HG02623 (cell line): ENCODE measurements at regions not wholly inside any gene's neighbourhood (a gene's known extent, or its start where the extent isn't known, plus 50 kb on each side); places are given as distances from the start of the nearest gene placed in this dataset.

Experiments
- ATAC-seq: cut with Tn5 transposase; IDR thresholded peaks from one replicate; pipeline ENCODE4 v1.9.1; 2021; ENCODE audit warnings: moderate library complexity; ENCODE audit not compliant: unreplicated experiment

DNA sequence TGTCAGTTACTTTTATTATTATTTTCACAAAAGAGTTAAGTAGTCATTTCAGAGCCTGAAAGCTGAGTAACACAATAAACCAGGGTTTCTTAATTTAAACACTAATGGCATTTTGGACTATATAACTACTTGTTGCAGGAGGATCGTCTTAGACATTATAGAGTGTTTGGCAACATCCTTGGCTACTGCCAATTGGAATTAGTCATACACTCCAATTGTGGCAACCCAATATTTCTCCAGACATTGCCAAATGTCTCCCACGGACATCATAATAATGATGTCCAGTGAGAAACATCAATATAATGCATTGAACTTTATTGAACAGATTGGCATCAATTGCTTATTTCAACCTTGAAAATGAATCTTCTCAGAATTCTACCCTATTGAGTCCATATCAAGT is 441.9 kb upstream of the ADGRL4 start:
- no peak for ATAC-seq

DNA sequence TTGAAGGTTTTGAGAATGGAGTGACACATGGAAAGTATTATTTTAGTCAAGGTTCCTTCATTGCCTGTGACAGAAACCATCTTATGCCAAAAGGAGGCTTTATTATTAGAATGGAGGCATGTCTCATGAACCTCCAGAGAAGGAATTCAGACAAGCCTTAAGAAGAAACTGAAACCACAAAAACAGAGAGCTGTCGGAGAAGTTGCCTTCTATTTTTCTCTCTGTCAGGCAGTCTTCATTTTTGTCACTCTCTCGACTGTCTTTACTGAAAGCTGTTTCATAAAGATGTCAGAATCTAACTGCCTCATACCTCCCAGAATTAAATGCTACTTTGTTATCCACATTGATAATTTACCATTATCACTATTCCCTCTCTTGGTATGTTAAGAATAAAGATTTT is 434.7 kb upstream of the ADGRL4 start:
- no peak for ATAC-seq

DNA sequence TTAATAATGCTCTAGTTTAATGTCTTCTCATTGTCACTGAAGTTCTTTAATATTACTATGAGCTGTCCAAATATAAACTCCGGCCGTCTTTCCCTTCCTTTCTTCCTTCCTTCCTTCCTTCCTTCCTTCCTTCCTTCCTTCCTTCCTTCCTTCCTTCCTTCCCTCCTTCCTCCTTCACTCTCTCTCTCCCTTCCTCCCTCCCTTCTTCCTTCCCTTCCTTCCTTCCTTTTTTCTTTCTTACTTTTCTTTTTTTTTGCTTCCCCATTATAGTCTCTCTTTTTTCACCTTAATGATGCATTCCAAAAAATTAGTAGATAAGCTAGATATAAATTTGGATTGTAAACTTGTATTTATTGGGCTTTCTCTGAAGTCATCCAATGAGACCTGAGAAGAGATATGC is 431.0 kb upstream of the ADGRL4 start:
- no peak for ATAC-seq

DNA sequence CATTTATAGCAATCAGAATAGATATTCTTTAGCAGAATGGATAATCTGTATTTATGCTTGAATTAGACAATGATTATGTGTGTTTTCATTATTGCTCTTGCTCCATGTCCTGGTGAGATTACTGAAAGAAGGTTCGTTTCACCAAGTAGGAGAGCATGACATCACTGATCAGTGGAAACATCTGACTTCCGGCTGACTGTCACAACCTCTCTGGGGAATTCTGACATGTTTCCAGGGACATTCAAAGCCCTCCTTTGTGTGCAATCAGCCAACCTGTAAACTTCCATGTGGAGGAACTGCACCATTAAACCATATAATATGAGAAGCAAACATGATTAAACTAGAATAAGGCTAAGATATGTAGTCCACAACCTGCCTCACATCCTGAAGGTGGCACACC is 424.8 kb upstream of the ADGRL4 start:
- ATAC-seq, result no peak

DNA sequence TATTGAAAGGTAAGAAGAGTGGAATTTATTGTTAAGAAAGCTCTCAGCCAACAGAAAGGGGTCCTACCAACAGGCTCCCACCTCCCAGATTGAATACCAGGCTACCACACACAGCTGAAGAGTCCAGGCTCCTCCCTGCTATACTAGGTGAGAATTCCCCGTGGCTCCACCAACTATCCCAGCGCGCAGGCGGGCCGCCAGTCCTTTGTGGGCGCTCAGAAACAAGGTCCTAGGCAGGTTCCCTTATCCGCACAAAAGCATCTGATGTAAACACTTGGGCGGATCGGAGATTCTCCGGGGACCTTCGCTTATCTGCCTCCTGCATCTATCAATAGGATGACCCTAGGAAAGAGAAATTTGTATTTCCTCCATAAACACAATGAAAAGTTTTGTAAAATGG is 423.9 kb upstream of the ADGRL4 start:
- ATAC-seq, result no peak

DNA sequence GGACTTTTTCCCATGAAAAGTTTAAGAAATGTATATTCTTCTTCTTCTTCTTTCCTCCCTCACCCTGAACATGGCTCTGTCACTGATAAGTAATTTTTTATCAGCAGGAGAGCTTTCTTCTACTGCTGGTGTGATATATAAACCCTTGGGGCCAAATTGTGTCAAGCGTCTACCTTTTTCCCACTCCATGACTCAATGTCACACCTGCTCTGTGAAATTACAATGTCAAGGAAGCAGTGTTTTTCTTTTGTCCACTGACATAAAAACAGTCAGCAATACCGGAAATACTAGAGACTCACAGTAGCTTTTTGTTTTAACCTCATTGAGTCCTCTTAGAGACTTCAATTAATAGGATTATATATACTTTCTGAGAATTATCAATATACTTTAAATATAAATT is 416.2 kb upstream of the ADGRL4 start:
- no peak for ATAC-seq

DNA sequence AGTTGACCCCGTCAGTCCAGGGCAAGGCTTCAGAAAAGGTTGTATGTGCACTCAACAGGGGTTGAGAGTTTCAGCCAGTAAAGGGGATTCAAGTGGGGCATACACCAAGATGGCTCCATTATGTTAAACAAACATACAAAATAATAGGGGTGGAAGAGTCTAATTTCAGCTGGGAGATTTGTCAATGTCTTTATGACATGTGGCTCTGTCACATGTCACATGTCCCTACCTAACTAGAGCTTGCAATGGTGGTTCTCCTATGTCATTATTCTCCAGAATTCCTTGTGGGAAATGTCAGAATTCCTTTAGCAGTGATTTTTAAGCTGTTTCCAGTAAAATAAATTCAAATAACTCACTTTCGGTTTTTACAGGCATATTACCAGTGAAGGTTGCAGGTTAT is 392.0 kb upstream of the ADGRL4 start:
- ATAC-seq, result no peak

DNA sequence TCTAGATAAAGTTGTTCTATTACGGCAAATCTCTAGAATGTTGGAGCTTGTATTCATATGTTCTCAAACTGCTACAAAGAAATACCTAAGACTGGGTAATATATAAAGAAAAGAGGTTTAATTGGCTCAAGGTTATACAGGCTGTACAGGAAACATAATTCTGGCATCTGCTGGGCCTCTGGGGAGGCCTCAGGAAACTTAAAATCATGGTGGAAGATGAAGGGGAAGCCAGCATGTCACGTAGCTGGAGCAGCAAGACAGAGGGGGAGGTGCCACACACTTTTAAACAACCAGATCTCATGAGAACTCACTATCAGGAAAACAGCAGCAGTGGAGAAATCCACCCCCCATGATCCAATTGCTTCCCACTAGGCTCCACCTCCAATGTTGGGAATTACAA is 390.4 kb upstream of the ADGRL4 start:
- no peak for ATAC-seq

DNA sequence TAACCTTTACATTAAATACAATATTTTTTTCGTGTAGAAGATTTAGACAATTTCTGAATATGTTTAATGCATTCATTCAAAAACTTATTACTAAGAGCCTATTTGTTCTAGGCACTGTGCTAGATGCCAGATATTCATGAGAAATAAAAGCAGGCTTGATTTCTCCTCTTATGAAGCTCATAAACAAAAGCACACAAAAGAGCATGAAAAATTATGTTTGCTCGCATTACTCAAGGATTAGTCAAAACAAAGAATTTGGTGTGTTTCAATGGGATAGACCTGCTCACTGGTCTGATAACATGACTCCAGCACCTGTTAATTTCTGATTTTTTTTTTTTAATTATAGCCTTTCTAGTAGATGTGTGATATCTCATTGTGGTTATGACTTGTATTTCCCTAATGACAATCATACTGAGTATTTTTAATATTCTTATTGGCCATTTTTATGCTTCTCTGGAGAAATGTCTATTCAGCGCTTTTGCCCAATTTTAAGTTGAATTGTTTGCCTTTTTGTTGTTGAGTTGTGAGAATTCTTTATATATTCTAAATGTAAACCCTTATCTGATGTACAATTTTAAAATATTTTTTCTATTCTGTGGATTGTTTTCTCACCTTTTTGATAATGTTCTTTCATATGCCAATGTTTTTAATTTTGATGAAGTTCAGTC is 382.3 kb upstream of the ADGRL4 start:
- no peak for ATAC-seq

DNA sequence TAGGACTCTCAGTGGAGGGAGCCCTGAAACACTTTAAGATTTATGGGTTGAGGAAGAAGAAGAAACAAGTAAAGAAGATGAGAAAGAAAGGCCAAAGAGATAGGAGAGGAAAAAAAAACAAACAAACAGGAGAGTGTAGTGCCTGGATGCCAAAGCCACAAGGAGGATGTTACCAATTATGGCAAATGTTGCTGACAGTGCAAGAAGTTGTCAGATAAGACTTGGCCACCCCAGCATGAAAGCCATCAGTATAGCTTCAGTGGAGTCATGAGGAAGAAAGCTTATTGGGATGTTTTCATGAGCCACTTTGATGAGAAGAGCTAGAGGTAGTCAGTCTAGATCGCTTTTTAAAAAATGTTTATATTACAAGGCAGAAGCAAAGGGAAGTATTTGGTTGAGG is 380.2 kb upstream of the ADGRL4 start:
- no peak for ATAC-seq

DNA sequence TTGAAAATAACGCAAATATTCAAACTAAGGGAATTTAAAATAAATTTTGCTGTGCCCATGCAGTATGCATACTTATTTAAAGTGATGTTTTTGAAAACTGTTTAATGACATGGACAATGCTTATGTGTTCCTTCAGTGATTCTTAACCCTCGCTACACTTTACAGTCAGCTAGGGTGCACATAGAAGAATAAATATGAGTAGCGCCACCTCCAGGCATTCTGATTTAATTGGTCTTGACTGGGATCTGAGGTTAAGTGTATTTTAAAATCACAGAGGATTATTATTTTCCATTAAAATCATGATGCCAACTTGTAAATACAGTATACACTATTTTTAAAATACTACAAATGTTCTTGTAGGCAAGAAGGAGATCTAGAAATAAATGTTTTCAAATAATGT is 373.5 kb upstream of the ADGRL4 start:
- no peak for ATAC-seq

DNA sequence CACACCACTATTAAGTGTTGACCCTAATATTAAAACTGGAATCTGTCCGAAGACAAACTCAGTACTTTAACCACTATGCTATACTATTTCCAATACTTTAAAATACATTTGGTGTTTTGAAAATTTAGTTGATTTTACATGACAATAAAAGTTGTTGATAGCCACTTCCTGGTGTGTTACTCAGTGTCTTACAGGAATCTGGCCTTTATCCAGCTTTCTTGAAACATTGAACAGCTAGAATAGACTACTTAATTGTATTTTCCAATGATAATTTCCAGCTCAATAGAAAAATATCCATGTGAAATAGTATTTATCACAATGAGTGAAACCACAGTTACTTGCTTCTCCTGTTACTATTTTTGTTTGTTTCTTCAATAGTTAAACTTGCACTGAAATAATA is 369.6 kb upstream of the ADGRL4 start:
- no peak for ATAC-seq

DNA sequence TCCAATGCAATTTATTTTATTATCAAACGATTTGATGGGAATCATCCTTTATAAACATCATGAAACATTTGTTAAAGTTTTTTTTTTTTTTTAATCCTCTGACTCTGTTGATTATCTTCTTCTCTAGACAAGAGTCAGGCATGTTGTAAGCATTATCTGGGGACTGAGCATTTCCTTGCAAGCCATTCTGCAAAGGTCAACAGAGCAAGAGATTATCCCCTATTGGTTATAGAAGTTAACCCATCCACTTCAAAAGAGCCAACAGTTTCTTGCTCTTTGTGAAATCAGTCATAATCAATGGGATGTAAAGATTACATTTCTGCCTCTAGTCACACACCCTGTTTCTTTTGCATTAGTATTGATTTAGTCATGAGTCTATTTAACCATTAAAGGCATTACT is 368.8 kb upstream of the ADGRL4 start:
- ATAC-seq, result no peak

DNA sequence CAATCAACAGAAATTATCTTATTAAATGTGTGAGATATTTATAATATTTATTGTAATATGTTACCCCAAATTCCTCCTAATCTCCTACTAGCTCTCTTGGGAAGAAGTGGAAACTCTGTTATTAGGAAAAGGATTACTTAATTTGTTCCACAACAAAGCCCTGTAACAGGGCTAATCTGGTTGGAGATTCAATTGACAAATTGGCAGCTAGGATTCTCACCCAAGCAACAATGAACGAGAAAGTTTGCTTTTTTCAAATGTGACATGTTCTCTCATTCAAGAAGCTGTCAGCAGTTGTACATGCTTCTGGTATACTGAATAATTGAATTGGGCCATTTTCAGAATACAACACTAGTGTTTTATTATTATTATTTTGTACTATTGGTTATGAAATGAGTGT is 367.9 kb upstream of the ADGRL4 start:
- ATAC-seq, result no peak

DNA sequence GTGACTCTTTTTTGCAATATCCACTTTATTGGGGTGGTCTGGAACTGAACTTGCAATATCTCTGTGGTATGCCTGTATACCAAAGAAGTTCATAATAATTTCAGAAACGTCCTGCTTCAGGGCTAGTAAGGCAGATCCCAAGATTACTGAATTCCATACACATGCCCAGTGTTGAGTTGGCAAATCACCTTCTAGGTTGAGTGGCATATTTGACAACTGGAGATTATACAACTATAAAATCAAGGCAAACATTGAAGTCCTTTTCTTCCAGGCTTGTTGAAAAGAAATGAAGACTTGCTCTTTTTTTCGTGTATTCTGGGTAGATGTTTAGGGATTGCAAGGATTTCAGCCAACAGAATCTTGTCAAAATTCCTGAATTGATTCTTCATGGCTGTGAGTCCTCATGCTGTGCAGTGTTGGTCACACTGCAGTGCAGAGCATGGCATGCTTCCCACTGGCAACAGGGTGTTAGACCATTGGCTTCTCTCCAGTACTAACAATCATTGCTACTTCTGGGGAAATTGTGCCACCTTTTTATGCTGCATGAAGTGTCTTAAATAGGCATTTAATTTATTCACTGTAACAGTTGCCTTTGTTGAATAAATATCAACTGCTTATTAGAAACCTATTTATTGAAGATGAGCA is 367.1 kb upstream of the ADGRL4 start:
- no peak for ATAC-seq

DNA sequence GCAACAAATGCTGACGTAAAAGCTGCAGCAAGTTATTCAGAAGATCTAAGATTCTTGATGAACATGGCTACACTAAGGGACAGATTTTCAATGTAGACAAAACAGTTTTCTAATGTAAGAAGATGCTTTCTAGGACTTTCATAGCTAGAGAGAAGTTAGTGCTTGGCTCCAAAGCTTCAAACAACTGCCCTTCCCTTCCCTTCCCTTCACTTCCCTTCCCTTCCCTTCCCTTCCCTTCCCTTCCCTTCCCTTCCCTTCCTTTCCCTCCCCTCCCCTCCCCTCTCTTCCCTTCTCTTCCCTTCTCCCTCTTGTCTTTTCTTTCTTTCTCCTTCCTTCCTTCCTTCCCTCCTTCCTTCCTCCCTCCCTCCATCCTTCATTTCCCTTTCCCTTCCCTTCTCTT is 365.3 kb upstream of the ADGRL4 start:
- ATAC-seq, result no peak

DNA sequence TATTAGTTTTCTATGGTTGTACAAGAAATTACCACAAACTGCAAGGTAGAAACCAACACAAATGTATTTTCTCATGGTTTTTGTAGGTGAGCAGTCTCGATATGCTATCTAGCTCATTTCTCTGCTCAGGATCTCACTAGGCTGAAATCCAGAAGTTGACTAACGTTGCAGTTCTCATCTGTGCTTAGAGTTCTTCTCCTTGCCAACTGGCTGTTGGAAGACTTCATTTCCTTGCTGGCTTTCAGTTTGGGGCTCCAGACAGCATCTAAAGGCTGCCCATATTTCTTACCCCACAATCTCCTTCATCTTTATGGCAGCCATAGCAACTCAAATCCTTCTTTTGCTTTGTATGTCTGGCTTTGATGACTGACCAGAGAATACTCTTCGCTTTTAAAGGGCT is 362.6 kb upstream of the ADGRL4 start:
- ATAC-seq, result no peak

DNA sequence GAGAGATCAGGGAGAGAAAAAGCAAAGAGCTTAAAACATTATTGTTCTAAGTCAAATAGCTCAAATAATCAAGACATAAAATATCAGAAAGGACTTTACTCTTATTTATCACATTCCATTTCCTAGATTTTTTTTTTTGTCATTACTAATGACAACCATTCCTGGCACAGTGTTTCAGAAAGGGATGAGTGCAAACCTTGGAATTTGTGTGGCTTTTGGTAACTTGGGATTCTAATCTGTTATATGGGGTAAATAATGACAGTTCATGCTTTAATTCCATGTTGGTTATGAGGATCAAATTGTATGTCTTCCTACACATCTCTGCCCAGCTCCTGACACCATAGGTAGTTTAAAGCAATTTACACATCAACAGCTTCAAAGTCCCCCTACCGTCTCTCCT is 358.4 kb upstream of the ADGRL4 start:
- ATAC-seq, result no peak

DNA sequence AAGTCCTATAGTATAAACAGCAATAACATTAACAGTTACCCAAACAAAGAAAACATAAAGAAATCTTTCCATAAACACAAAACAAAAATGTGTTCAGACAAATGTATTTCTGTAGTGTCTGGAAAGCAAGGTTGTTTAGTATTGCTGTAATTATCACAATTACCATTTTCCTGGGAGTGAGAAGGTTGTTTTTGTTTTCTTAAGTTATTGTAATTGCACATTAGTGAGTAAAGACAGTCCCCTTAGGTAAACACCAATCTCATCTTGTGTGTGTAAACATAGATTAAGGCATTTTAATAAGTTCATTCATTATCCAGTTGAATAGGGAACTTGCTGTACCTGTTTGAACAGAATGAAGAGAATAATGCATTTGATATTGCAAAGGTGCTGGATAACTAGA is 356.9 kb upstream of the ADGRL4 start:
- ATAC-seq, result no peak

DNA sequence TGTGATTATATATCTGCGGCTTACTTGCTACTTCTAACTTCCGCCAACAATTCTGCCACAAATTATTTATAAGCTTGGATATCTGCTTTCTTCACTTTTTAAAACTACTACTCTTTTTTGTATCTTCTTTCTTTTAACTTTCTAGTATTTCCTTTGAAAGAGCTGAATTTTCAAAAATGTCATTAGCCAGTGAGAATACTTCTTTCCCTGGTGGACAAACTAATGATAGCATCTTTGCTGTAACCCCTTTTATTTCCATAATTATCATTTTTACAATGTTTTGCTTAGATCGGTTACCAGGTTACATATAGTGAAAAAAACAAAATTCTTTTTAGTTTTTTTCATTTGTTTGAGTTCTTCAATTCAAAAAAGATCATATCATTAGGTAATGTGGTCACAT is 355.9 kb upstream of the ADGRL4 start:
- ATAC-seq, result no peak

DNA sequence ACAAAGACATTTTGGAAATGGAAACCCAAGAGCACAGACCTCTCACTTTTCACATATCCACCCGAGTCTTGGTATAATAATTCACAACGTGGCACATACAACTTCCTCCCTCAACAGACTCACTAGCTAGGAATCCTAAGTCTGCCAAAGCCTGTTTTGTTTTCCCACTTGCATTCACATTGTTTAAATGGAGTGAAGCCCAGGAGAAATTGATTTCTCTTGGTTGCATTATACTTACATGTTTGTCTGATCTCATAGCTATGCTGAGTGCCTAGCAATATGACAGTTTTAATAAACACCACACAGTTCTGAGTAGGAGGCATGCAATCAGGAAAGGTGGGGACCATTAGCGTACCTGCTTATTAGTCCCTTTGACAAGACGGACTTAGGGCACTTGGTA is 348.6 kb upstream of the ADGRL4 start:
- ATAC-seq, result no peak

DNA sequence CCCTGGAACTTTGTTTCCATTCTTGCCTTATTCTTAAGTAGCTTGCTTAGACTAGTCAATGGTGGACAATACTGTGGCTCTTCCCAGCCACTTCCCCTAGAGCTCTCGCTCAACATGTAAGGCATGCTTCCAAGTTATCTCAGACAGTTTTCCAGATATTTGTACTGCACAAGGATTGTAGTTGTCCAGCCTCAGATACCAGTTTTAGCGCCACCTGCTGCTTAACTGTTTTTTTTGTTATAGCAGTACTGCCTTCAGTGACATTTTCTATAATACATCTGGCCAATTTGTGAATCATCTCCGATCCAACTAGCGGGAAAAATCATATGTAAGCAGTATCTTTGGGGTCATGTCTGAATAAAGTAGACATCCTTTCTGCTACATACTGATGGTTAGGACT is 346.7 kb upstream of the ADGRL4 start:
- no peak for ATAC-seq

DNA sequence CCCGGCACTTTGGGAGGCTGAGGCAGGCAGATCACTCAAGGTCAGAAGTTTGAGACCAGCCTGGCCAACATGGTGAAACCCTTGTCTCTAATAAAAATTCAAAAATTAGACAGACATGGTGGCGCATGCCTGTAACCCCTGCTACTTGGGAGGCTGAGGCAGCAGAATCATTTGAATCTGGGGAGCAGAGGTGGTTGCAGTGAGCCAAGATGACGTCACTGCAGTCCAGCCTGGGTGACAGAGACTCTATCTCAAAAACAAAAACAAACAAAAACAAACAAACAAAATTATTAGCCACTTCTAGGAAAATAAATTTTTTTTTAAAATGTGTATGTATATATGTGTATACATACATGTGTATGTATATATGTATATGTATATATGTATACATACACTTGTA is 320.3 kb upstream of the ADGRL4 start:
- no peak for ATAC-seq
